ENCODE measurements at regions not wholly inside any gene's neighbourhood (a gene's known extent, or its start where the extent isn't known, plus 50 kb on each side); places are given as distances from the start of the nearest gene placed in this dataset.

DNA sequence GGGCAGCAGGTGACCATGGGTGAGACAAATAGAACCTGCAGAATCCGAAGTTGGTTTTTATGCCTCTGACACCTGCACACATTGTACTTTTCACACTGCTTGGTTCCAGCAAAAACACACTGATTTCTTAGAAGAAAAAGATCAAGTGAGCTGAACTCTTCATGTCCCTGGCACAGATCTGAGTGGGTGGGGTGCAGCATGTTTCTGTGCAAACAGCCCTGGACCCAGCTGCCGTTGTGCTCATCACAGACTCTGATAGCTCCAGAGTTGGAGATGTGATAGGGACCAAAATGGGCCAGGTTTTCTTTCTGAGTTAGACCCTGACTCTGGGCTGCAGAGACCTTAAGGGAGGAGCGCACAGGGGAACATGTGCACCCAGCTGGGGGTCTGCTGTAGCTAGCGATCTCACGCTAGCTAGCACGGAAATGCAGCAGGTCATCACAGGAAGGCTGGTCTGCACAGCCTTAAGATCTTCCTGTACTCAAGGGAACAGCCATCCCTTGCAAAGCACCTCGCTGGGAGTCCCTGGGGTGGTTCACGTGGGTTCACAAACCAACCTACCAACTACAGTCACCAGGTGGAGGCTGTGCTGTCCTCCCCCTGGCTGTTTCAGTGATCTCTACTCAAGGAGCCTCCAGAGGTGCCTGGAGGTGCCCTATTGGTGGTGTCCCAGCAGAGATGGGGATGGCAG lies 291.1 kb downstream of the PTPRU start (continued):
- TF ChIP-seq, protein P1, sequence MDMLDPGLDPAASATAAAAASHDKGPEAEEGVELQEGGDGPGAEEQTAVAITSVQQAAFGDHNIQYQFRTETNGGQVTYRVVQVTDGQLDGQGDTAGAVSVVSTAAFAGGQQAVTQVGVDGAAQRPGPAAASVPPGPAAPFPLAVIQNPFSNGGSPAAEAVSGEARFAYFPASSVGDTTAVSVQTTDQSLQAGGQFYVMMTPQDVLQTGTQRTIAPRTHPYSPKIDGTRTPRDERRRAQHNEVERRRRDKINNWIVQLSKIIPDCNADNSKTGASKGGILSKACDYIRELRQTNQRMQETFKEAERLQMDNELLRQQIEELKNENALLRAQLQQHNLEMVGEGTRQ (IDR thresholded peaks at IDR 0.05): no peak
- TF ChIP-seq KDM5A (IDR thresholded peaks at IDR 0.05): no peak
- no peak for TF ChIP-seq FOSL2 (IDR thresholded peaks at IDR 0.05)
- no peak for TF ChIP-seq FOSL2 (CRISPR knock-in tag; IDR thresholded peaks at IDR 0.05)
- TF ChIP-seq ZSCAN20 (CRISPR knock-in tag; IDR thresholded peaks at IDR 0.05): no peak
- no peak for TF ChIP-seq CHD4 (IDR thresholded peaks at IDR 0.05; ENCODE audit: borderline replicate concordance)
- TF ChIP-seq, protein P2, sequence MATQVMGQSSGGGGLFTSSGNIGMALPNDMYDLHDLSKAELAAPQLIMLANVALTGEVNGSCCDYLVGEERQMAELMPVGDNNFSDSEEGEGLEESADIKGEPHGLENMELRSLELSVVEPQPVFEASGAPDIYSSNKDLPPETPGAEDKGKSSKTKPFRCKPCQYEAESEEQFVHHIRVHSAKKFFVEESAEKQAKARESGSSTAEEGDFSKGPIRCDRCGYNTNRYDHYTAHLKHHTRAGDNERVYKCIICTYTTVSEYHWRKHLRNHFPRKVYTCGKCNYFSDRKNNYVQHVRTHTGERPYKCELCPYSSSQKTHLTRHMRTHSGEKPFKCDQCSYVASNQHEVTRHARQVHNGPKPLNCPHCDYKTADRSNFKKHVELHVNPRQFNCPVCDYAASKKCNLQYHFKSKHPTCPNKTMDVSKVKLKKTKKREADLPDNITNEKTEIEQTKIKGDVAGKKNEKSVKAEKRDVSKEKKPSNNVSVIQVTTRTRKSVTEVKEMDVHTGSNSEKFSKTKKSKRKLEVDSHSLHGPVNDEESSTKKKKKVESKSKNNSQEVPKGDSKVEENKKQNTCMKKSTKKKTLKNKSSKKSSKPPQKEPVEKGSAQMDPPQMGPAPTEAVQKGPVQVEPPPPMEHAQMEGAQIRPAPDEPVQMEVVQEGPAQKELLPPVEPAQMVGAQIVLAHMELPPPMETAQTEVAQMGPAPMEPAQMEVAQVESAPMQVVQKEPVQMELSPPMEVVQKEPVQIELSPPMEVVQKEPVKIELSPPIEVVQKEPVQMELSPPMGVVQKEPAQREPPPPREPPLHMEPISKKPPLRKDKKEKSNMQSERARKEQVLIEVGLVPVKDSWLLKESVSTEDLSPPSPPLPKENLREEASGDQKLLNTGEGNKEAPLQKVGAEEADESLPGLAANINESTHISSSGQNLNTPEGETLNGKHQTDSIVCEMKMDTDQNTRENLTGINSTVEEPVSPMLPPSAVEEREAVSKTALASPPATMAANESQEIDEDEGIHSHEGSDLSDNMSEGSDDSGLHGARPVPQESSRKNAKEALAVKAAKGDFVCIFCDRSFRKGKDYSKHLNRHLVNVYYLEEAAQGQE (IDR thresholded peaks at IDR 0.05): no peak
- no peak for TF ChIP-seq JUN (IDR thresholded peaks at IDR 0.05)
- TF ChIP-seq, protein P3, sequence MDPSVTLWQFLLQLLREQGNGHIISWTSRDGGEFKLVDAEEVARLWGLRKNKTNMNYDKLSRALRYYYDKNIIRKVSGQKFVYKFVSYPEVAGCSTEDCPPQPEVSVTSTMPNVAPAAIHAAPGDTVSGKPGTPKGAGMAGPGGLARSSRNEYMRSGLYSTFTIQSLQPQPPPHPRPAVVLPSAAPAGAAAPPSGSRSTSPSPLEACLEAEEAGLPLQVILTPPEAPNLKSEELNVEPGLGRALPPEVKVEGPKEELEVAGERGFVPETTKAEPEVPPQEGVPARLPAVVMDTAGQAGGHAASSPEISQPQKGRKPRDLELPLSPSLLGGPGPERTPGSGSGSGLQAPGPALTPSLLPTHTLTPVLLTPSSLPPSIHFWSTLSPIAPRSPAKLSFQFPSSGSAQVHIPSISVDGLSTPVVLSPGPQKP (IDR thresholded peaks at IDR 0.05; ENCODE audit: low read depth, low read length): no peak
- TF ChIP-seq FOXS1 (CRISPR knock-in tag; IDR thresholded peaks at IDR 0.05): no peak
- TF ChIP-seq TP53 (CRISPR knock-in tag; IDR thresholded peaks at IDR 0.05): no peak
- no peak for TF ChIP-seq RNF2 (IDR thresholded peaks at IDR 0.05; ENCODE audit: borderline replicate concordance, low read depth)

DNA sequence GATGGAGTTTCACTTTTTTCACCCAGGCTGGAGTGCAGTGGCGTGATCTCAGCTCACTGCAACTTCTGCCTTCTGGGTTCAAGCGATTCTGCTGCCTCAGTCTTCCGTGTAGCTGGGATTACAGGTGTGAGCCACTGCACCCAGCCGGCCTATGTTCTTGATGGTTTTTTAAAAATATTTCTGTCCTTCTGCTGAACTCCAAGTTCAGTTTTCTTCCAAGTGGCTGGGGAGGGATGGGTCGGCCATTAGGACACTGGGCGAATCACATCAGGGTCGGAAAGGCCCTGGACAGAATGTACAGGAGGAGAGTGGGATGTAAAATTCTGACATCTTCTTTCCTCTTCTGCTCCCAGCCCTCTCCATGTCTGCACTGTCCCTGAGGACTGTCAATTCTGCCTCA lies 289.6 kb downstream of the PTPRU start:
- WGBS (ENCODE audit: missing lambda C conversion rate): 37% methylated on average over 7 of the region's 7 CpGs
- ATAC-seq (no peak), FAIRE-seq (no peak), DNase-seq (ENCODE audit: low read depth in 1 of 2, low spot score in 1 of 2) (no peak)
- Histone ChIP-seq H3K9me3 (no peaks in the 10 kb centered on the region), H3K4me2 (no peak overlapping the region), H3K27ac (no peak overlapping the region), H3K4me3 (no peak overlapping the region), H3K4me1 (no peaks in the 10 kb centered on the region)
- ChIA-PET POLR2A (no interaction called here), CTCF (no interaction called here)
- TF ChIP-seq RFX5 (IDR thresholded peaks at IDR 0.05): no peak
- no peak for TF ChIP-seq HOXA7 (CRISPR knock-in tag; IDR thresholded peaks at IDR 0.05)
- TF ChIP-seq, protein P4, sequence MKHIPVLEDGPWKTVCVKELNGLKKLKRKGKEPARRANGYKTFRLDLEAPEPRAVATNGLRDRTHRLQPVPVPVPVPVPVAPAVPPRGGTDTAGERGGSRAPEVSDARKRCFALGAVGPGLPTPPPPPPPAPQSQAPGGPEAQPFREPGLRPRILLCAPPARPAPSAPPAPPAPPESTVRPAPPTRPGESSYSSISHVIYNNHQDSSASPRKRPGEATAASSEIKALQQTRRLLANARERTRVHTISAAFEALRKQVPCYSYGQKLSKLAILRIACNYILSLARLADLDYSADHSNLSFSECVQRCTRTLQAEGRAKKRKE (CRISPR knock-in tag; IDR thresholded peaks at IDR 0.05; ENCODE audit: low read depth): no peak
- TF ChIP-seq HDAC2 (IDR thresholded peaks at IDR 0.05): no peak
- no peak for TF ChIP-seq KDM1A (IDR thresholded peaks at IDR 0.05; ENCODE audit: low read depth)
- TF ChIP-seq, protein P3 (IDR thresholded peaks at IDR 0.05; ENCODE audit: low read depth, low read length): no peak
- TF ChIP-seq FOSB (CRISPR knock-in tag; IDR thresholded peaks at IDR 0.05): no peak
- no peak for TF ChIP-seq MAFK (IDR thresholded peaks at IDR 0.05; ENCODE audit: partially characterized antibody)
- TF ChIP-seq ZFP36 (IDR thresholded peaks at IDR 0.05; ENCODE audit: borderline replicate concordance, partially characterized antibody): no peak
- TF ChIP-seq NPAS2 (CRISPR knock-in tag; IDR thresholded peaks at IDR 0.05; ENCODE audit: borderline replicate concordance): no peak
- TF ChIP-seq, protein P2 (IDR thresholded peaks at IDR 0.05): no peak
- TF ChIP-seq POLR2AphosphoS2 (conservative IDR thresholded peaks at IDR 0.05; ENCODE audit: low read length): no peak
- TF ChIP-seq, protein P1 (IDR thresholded peaks at IDR 0.05): no peak
- no peak for TF ChIP-seq JUNB (IDR thresholded peaks at IDR 0.05)
- no peak for TF ChIP-seq EHF (CRISPR knock-in tag; IDR thresholded peaks at IDR 0.05)
- no peak for TF ChIP-seq HOXB5 (CRISPR knock-in tag; IDR thresholded peaks at IDR 0.05)
- no peak for TF ChIP-seq POLR2A (IDR thresholded peaks at IDR 0.05; ENCODE audit: low read length)
- no peak for TF ChIP-seq JUN (IDR thresholded peaks at IDR 0.05)
